ENCODE measurements at regions not wholly inside any gene's neighbourhood (a gene's known extent, or its start where the extent isn't known, plus 50 kb on each side); places are given as distances from the start of the nearest gene placed in this dataset.

- peak; percentile 6 for TF ChIP-seq CTCF (conservative IDR thresholded peaks at IDR 0.05)
- no peak overlapping the region for H3K27ac Mint-ChIP-seq
These were observed 118.1 kb downstream of the EDEM1 start for GRCh38 chr3:5305684-5305989.

GRCh38 chr3:5309171-5309570, 121.7 kb downstream of the EDEM1 start:
- H3K9me3 Mint-ChIP-seq, result no peaks in the 10 kb centered on the region
- no peak for TF ChIP-seq CTCF (conservative IDR thresholded peaks at IDR 0.05)
- Histone ChIP-seq H3K9me3 (ENCODE audit: control insufficient read depth, low read length) (no peaks in the 10 kb centered on the region), H3K9ac (ENCODE audit: extremely low read depth, low read length, poor library complexity, severe bottlenecking) (no peak overlapping the region), H3K27ac (ENCODE audit: low read depth, low read length) (no peak overlapping the region), H3K4me3 (ENCODE audit: low read length) (no peak overlapping the region), H3K4me1 (ENCODE audit: control insufficient read depth, insufficient read depth, low read length) (no peaks in the 10 kb centered on the region), H3K27me3 (ENCODE audit: control insufficient read depth, insufficient read depth, low read length, poor library complexity, severe bottlenecking) (no peaks in the 10 kb centered on the region), H3K36me3 (ENCODE audit: control insufficient read depth, insufficient read depth, low read length) (no peaks in the 10 kb centered on the region)
- 83 to 94% methylated on average over 1 to 4 of the region's 4 CpGs for WGBS, 2 experiments (ENCODE audit: insufficient coverage in 1 of 2, insufficient read length in 1 of 2)
- peaks cover 11% of the 10 kb centered on the region for H3K27me3 Mint-ChIP-seq (ENCODE audit: insufficient read depth)
- H3K36me3 Mint-ChIP-seq (ENCODE audit: low read depth), result no peaks in the 10 kb centered on the region
- no peaks in the 10 kb centered on the region for H3K4me1 Mint-ChIP-seq
- H3K4me3 Mint-ChIP-seq, result no peak overlapping the region
- DNase-seq, result no peak
- H3K27ac Mint-ChIP-seq, result no peak overlapping the region

More at GRCh38 chr3:5305684-5305989, 118.1 kb downstream of the EDEM1 start:
- Mint-ChIP-seq H3K4me1 (no peaks in the 10 kb centered on the region), H3K4me3 (no peak overlapping the region), H3K36me3 (ENCODE audit: low read depth) (no peaks in the 10 kb centered on the region), H3K27me3 (ENCODE audit: insufficient read depth) (peaks cover 7% of the 10 kb centered on the region), H3K9me3 (no peaks in the 10 kb centered on the region)
- H3K9ac ChIP-seq (ENCODE audit: extremely low read depth, low read length, poor library complexity, severe bottlenecking), result no peak overlapping the region
- no peaks in the 10 kb centered on the region for H3K27me3 ChIP-seq (ENCODE audit: control insufficient read depth, insufficient read depth, low read length, poor library complexity, severe bottlenecking)
- H3K36me3 ChIP-seq (ENCODE audit: control insufficient read depth, insufficient read depth, low read length), result no peaks in the 10 kb centered on the region
- H3K4me1 ChIP-seq (ENCODE audit: control insufficient read depth, insufficient read depth, low read length), result no peaks in the 10 kb centered on the region
- no peak overlapping the region for H3K27ac ChIP-seq (ENCODE audit: low read depth, low read length)
- no peak for DNase-seq
- H3K4me3 ChIP-seq (ENCODE audit: low read length), result no peak overlapping the region
- WGBS, 2 experiments (ENCODE audit: insufficient coverage in 1 of 2, insufficient read length in 1 of 2), result 94% methylated on average over 3 of the region's 3 CpGs; no CpG with 5 or more reads in 1 of the 2 experiments
- no peaks in the 10 kb centered on the region for H3K9me3 ChIP-seq (ENCODE audit: control insufficient read depth, low read length)

- Histone ChIP-seq H3K27me3 (ENCODE audit: control insufficient read depth, insufficient read depth, low read length, poor library complexity, severe bottlenecking) (no peaks in the 10 kb centered on the region), H3K4me1 (ENCODE audit: control insufficient read depth, insufficient read depth, low read length) (no peaks in the 10 kb centered on the region), H3K4me3 (ENCODE audit: low read length) (no peak overlapping the region), H3K36me3 (ENCODE audit: control insufficient read depth, insufficient read depth, low read length) (no peaks in the 10 kb centered on the region), H3K9ac (ENCODE audit: extremely low read depth, low read length, poor library complexity, severe bottlenecking) (no peak overlapping the region), H3K27ac (ENCODE audit: low read depth, low read length) (no peak overlapping the region), H3K9me3 (ENCODE audit: control insufficient read depth, low read length) (no peaks in the 10 kb centered on the region)
- peaks cover 11% of the 10 kb centered on the region for H3K27me3 Mint-ChIP-seq (ENCODE audit: insufficient read depth)
- no peaks in the 10 kb centered on the region for H3K36me3 Mint-ChIP-seq (ENCODE audit: low read depth)
- no peaks in the 10 kb centered on the region for H3K9me3 Mint-ChIP-seq
- no peaks in the 10 kb centered on the region for H3K4me1 Mint-ChIP-seq
- no peak for DNase-seq
- H3K27ac Mint-ChIP-seq, result no peak overlapping the region
- H3K4me3 Mint-ChIP-seq, result no peak overlapping the region
- TF ChIP-seq CTCF (conservative IDR thresholded peaks at IDR 0.05), result no peak
- 80 to 88% methylated on average over 1 to 2 of the region's 3 CpGs for WGBS, 2 experiments (ENCODE audit: insufficient coverage in 1 of 2, insufficient read length in 1 of 2)
These were observed 122.1 kb downstream of the EDEM1 start for GRCh38 chr3:5309602-5310001.

Measured in endodermal cell (in vitro differentiated cells).